ENCODE measurements at regions not wholly inside any gene's neighbourhood (a gene's known extent, or its start where the extent isn't known, plus 50 kb on each side); places are given as distances from the start of the nearest gene placed in this dataset.

GRCh38 chr9:96071815-96072124 lies 196.3 kb downstream of the ERCC6L2 start:
- Histone ChIP-seq H2BK12ac (ENCODE audit: low read depth, low read length) (0 out of 2 replicates have a peak overlapping the region, but pooled peaks have one; percentile 75), H2BK5ac (ENCODE audit: low read depth, low read length) (no peak overlapping the region), H3K36me3 (ENCODE audit: control insufficient read depth in 2 of 4, insufficient read depth in 4 of 4, low read length in 3 of 4) (no peaks in the 10 kb centered on the region), H2BK15ac (ENCODE audit: low read length) (no peak overlapping the region), H3K4me2 (ENCODE audit: insufficient read depth in 1 of 2, low read depth in 2 of 2, low read length in 2 of 2) (no peak overlapping the region), H4K5ac (ENCODE audit: insufficient read length, low read depth, low read length) (no peak overlapping the region), H3K23ac (ENCODE audit: insufficient read length) (no peak overlapping the region), H3K56ac (replicated peaks; ENCODE audit: insufficient read length, low read depth, low read length) (no peak overlapping the region), H3K18ac (ENCODE audit: extremely low read depth, low read length) (no peak overlapping the region), H3K27me3 (replicated peaks in 1 of 4; ENCODE audit: control insufficient read depth in 3 of 4, extremely low read depth in 1 of 4, insufficient read depth in 3 of 4, low read length in 3 of 4) (no peaks in the 10 kb centered on the region), H3K23me2 (ENCODE audit: low read depth, low read length) (no peaks in the 10 kb centered on the region), H3K4me3 (ENCODE audit: extremely low read depth in 1 of 4, insufficient read depth in 2 of 4, low read depth in 3 of 4, low read length in 4 of 4) (no peak overlapping the region), H4K8ac (ENCODE audit: extremely low read depth, insufficient read depth, low read length) (no peak overlapping the region), H2BK20ac (ENCODE audit: low read length) (no peak overlapping the region), H2AK5ac (ENCODE audit: low read depth, low read length) (no peak overlapping the region), H2AFZ (ENCODE audit: low read length) (no peak overlapping the region), H3K79me2 (ENCODE audit: control insufficient read depth in 1 of 2, insufficient read depth in 2 of 2, low read length in 2 of 2) (no peaks in the 10 kb centered on the region), H3K9ac (replicated peaks in 1 of 4; ENCODE audit: extremely low read depth in 1 of 4, low read depth in 3 of 4, low read length in 3 of 4) (no peak overlapping the region), H3K27ac (ENCODE audit: low read depth, low read length) (no peak overlapping the region), H3K79me1 (ENCODE audit: low read depth, low read length) (no peaks in the 10 kb centered on the region), H2BK120ac (replicated peaks; ENCODE audit: low read depth, low read length) (no peak overlapping the region), H4K91ac (replicated peaks; ENCODE audit: insufficient read length, low read length) (no peak overlapping the region), H3K14ac (ENCODE audit: insufficient read length) (no peak overlapping the region), H3K9me3 (ENCODE audit: insufficient read depth in 2 of 2, low read depth in 1 of 2, low read length in 1 of 2) (no peaks in the 10 kb centered on the region), H3K4me1 (replicated peaks in 1 of 4; ENCODE audit: control insufficient read depth in 3 of 4, insufficient read depth in 4 of 4, low read length in 3 of 4) (peaks cover 0 to 3% (median 1%) of the 10 kb centered on the region in 4 experiments; a peak in 6 of 7 replicates), H3K4ac (replicated peaks; ENCODE audit: insufficient read length, low read depth, low read length) (no peak overlapping the region), H4K20me1 (replicated peaks in 1 of 2; ENCODE audit: control insufficient read depth in 1 of 2, insufficient read depth in 2 of 2, low read length in 2 of 2) (no peaks in the 10 kb centered on the region)
- FAIRE-seq (no peak), DNase-seq (ENCODE audit: low read depth in 1 of 2, low spot score in 2 of 2) (no peak)
- ChIA-PET CTCF (ENCODE audit: partially characterized antibody) (interaction anchor here (0.7 to 3.8 kb wide), 13 partner anchors 10 to 336 kb away, joined by 3 to 22 read pairs (median 4); no protein-coding TSS in a partner anchor), POLR2A (ENCODE audit: partially characterized antibody) (no interaction called here)
- 80% methylated on average over 4 of the region's 4 CpGs; no CpG with 5 or more reads in 1 of the 2 experiments for WGBS, 2 experiments (ENCODE audit: extremely low coverage in 1 of 2, insufficient coverage in 1 of 2, insufficient read length in 1 of 2, insufficient replicate concordance in 2 of 2, low coverage in 1 of 2, low lambda C conversion rate in 2 of 2, missing lambda C conversion rate in 1 of 2)
- TF ChIP-seq USF2 (IDR thresholded peaks at IDR 0.05; ENCODE audit: low read length) (no peak), EZH2 (IDR thresholded peaks at IDR 0.05; ENCODE audit: low read depth, low read length, severe bottlenecking) (no peak), ATF3 (IDR thresholded peaks at IDR 0.05; ENCODE audit: insufficient read depth, low read depth, low read length) (no peak), TEAD4 (IDR thresholded peaks at IDR 0.05; ENCODE audit: low read depth, low read length) (no peak), CBX5 (IDR thresholded peaks at IDR 0.05; ENCODE audit: low read depth, low read length) (no peak), RBBP5 (IDR thresholded peaks at IDR 0.05; ENCODE audit: borderline replicate concordance, low read depth, low read length) (no peak), CBX8 (IDR thresholded peaks at IDR 0.05; ENCODE audit: borderline replicate concordance, low read depth, low read length) (no peak), EP300 (IDR thresholded peaks at IDR 0.05; ENCODE audit: borderline replicate concordance in 1 of 2, low read depth in 2 of 2, low read length in 2 of 2) (no peak), MAX (IDR thresholded peaks at IDR 0.05) (no peak), CREB1 (IDR thresholded peaks at IDR 0.05) (no peak), HDAC6 (IDR thresholded peaks at IDR 0.05; ENCODE audit: low read depth, low read length) (no peak), BACH1 (IDR thresholded peaks at IDR 0.05; ENCODE audit: low read length) (no peak), EGR1 (IDR thresholded peaks at IDR 0.05; ENCODE audit: borderline replicate concordance, low read depth, low read length) (no peak)
